HepG2 (cell line): ENCODE measurements at regions not wholly inside any gene's neighbourhood (a gene's known extent, or its start where the extent isn't known, plus 50 kb on each side); places are given as distances from the start of the nearest gene placed in this dataset.

ENCODE experiments used
- ATAC-seq: fragments of 200-7000 bp; cut with Tn5 transposase; 3 replicates; pipeline ENCODE4 v1.9.1; 2020; ENCODE audit warnings: mild to moderate bottlenecking, moderate library complexity
- BruUV-seq: library from RNA; stranded (reverse); fragments of 400-500 nt; replicated peaks from 2 replicates; lab custom pipeline; 2021; lab: Mats Ljungman, UMichigan
- CTCF ChIA-PET: fragments of 300-600 bp; formaldehyde crosslinking; extraction: SDS; loops from one replicate; lab custom pipeline; 2021; ENCODE audit warnings: low total read pairs, inconsistent platforms, low intra/inter-chr PET ratio; lab: Yijun Ruan, JAX
- POLR2A ChIA-PET: fragments of 350-600 bp; sonication (Branson Sonifier 250); formaldehyde crosslinking; loops from one replicate; lab custom pipeline; 2020; ENCODE audit warnings: antibody characterized with exemption, inconsistent platforms; lab: Yijun Ruan, JAX
- DNase-seq: peaks from one replicate; pipeline ENCODE4 v3.0.0-alpha.2; 2015; ENCODE audit warnings: low spot score
- FAIRE-seq: peaks from 3 replicates; lab custom pipeline; 2011; peaks lifted over from hg19 to GRCh38; lab: Jason Lieb, UNC
- H2AFZ ChIP-seq: one replicate; pipeline ENCODE4 v1.6.1; 2011; ENCODE audit warnings: low read length, inconsistent platforms
- H3K27ac ChIP-seq: fragments of 300-600 bp; 3 replicates; pipeline ENCODE4 v1.8.0; 2011; ENCODE audit warnings: mixed run types, mild to moderate bottlenecking, mixed read lengths, low read length, inconsistent platforms; ENCODE audit not compliant: insufficient read depth; ENCODE audit errors: extremely low read length
- H3K27me3 ChIP-seq, 2 experiments: fragments of 200-600 bp in 1 of 2; 2 replicates in 1 of 2; 3 replicates in 1 of 2; pipeline versions ENCODE4 v1.6.0 to v1.8.0; 2011; ENCODE audit warnings: low read length in 2 of 2, mild to moderate bottlenecking in 2 of 2, moderate library complexity in 2 of 2, inconsistent platforms in 1 of 2; ENCODE audit not compliant: insufficient read depth in 2 of 2, control insufficient read depth in 1 of 2
- H3K36me3 ChIP-seq, 2 experiments: fragments of 200-600 bp in 1 of 2; replicated peaks in 1 of 2; 2 replicates in 1 of 2; 3 replicates in 1 of 2; pipeline versions ENCODE4 v1.5.1 to v1.8.0; 2011; ENCODE audit warnings: low read length in 2 of 2, inconsistent platforms in 1 of 2; ENCODE audit not compliant: insufficient read depth in 2 of 2, control insufficient read depth in 1 of 2
- H3K4me1 ChIP-seq: 2 replicates; pipeline ENCODE4 v1.5.1; 2012; ENCODE audit warnings: low read length, inconsistent platforms; ENCODE audit not compliant: insufficient read depth
- H3K4me2 ChIP-seq: 2 replicates; pipeline ENCODE4 v1.6.0; 2011; ENCODE audit warnings: low read depth, low read length, inconsistent platforms
- H3K4me3 ChIP-seq, 3 experiments: fragments of 200-600 bp in 1 of 3; sonication (generic), shearing (Covaris generic) in 1 of 3; replicated peaks in 1 of 3; 2 replicates each; pipeline ENCODE4 v1.5.1; 2011 to 2016; ENCODE audit warnings: low read length in 3 of 3, inconsistent platforms in 2 of 3, low read depth in 2 of 3, mild to moderate bottlenecking in 2 of 3, control low read depth in 1 of 3, mixed read lengths in 1 of 3; ENCODE audit not compliant: insufficient read depth in 1 of 3
- H3K79me2 ChIP-seq: one replicate; pipeline ENCODE4 v1.6.1; 2011; ENCODE audit warnings: low read length, inconsistent platforms; ENCODE audit not compliant: insufficient read depth
- H3K9ac ChIP-seq: 2 replicates; pipeline ENCODE4 v1.6.0; 2011; ENCODE audit warnings: mild to moderate bottlenecking, low read depth, low read length, inconsistent platforms; ENCODE audit not compliant: insufficient read depth
- H3K9me3 ChIP-seq: 2 replicates; pipeline ENCODE4 v1.5.1; 2012; ENCODE audit warnings: mild to moderate bottlenecking, low read length
- H4K20me1 ChIP-seq: 2 replicates; pipeline ENCODE4 v1.6.0; 2011; ENCODE audit warnings: inconsistent platforms, mild to moderate bottlenecking, low read length, moderate library complexity; ENCODE audit not compliant: insufficient read depth
- EEA1 ChIP-seq: sonication (generic); formaldehyde crosslinking; IDR thresholded peaks from 2 replicates; pipeline ENCODE4 v1.5.1; 2020; ENCODE audit warnings: mild to moderate bottlenecking, missing genetic modification reagents, borderline replicate concordance
- FOXO1 ChIP-seq: sonication (generic); formaldehyde crosslinking; IDR thresholded peaks from 2 replicates; pipeline ENCODE4 v1.4.0; 2020; ENCODE audit warnings: missing genetic modification reagents
- NFRKB ChIP-seq: fragments of 450-650 bp; IDR thresholded peaks from 2 replicates; pipeline ENCODE4 v1.6.1; 2017
- SAFB2 ChIP-seq: sonication (generic); formaldehyde crosslinking; IDR thresholded peaks from 2 replicates; pipeline ENCODE4 v1.5.1; 2020; ENCODE audit warnings: missing genetic modification reagents, low read depth, mild to moderate bottlenecking, borderline replicate concordance
- SETDB1 ChIP-seq: sonication (generic); formaldehyde crosslinking; IDR thresholded peaks from 2 replicates; pipeline ENCODE4 v1.5.1; 2020; ENCODE audit warnings: missing genetic modification reagents, mild to moderate bottlenecking, borderline replicate concordance
- SIN3B ChIP-seq: fragments of 150-350 bp; IDR thresholded peaks from 2 replicates; pipeline ENCODE4 v1.6.1; 2014; ENCODE audit warnings: low read length
- SPEN ChIP-seq: sonication (generic); formaldehyde crosslinking; IDR thresholded peaks from 2 replicates; pipeline ENCODE4 v1.5.1; 2020; ENCODE audit warnings: low read depth, mild to moderate bottlenecking, missing genetic modification reagents
- ZFP36L2 ChIP-seq: sonication (generic); formaldehyde crosslinking; IDR thresholded peaks from 2 replicates; pipeline ENCODE4 v1.4.0; 2020; ENCODE audit warnings: missing genetic modification reagents
- ZNF605 ChIP-seq: sonication (generic); formaldehyde crosslinking; IDR thresholded peaks from 2 replicates; pipeline ENCODE4 v1.8.0; 2022; ENCODE audit warnings: mild to moderate bottlenecking, missing genetic modification reagents
- ZNF746 ChIP-seq: sonication (generic); formaldehyde crosslinking; IDR thresholded peaks from 2 replicates; pipeline ENCODE4 v1.8.0; 2022; ENCODE audit warnings: mild to moderate bottlenecking, missing genetic modification reagents
- WGBS: methylation state at CpG from one replicate; pipeline ENCODE4 v1.1.6; 2017; ENCODE audit warnings: low lambda C conversion rate; 5-methylcytosine and 5-hydroxymethylcytosine counted together
- in situ Hi-C: cut with HindIII; loops from 2 replicates; pipeline ENCODE4 v1.10.0; 2017; ENCODE audit warnings: low pct_unique_long_range_greater_than_20kb; ENCODE audit not compliant: extremely low pct_ligation_motif_present
- intact Hi-C: fragments of 100-400 bp; cut with micrococcal nuclease; formaldehyde crosslinking; loops from one replicate; pipeline ENCODE4 v1.10.0; 2022; ENCODE audit not compliant: unreplicated experiment
- TF ChIP-seq, protein P1 (sequence below): IDR thresholded peaks from 2 replicates; pipeline ENCODE4 v1.4.0; 2020; ENCODE audit warnings: mild to moderate bottlenecking, missing genetic modification reagents
- TF ChIP-seq, protein P2 (sequence below): sonication (generic); formaldehyde crosslinking; IDR thresholded peaks from 2 replicates; pipeline ENCODE4 v1.4.0; 2020; ENCODE audit warnings: missing genetic modification reagents
- TF ChIP-seq, protein P3 (sequence below): sonication (generic); formaldehyde crosslinking; IDR thresholded peaks from 2 replicates; pipeline ENCODE4 v1.8.0; 2022; ENCODE audit warnings: mild to moderate bottlenecking, missing genetic modification reagents; ENCODE audit not compliant: insufficient replicate concordance
- TF ChIP-seq, protein P4 (sequence below): IDR thresholded peaks from 2 replicates; pipeline ENCODE4 v1.6.1; 2012; ENCODE audit warnings: low read depth, low read length, improper control_type of control experiment
- TF ChIP-seq, protein P5 (sequence below): sonication (generic); formaldehyde crosslinking; IDR thresholded peaks from 2 replicates; pipeline ENCODE4 v1.4.0; 2020; ENCODE audit warnings: mild to moderate bottlenecking, low read depth, missing genetic modification reagents

DNA sequence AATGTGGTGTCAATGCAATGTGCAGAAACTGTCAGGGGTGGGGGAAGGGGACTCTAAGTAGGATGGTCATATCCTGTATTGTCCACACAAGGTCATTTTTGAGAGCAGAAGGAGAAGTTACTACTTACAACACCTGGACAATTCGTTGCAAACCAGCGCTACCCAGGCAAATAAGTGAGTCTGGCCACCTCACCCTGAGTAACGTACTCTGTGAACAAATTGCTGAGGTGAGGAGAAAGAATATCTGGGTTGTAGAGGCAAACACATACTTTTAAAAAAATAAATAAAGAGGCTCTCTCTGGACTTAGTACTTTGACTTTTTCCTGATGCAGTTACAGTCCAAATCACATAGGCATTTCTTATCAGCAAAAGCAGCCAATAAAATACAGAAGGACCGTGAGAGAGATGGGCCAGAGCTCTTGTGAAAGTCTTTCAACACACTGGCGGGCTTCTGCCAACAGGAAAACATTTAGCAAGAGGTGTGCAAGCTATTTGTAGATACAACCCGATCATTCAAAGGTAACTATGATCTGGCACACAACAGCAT, 268.2 kb upstream of the ID2 start:
- ATAC-seq: peak; percentile 92
- Histone ChIP-seq H3K27ac (peak overlapping the region; percentile 80), H3K27me3 (no peaks in the 10 kb centered on the region; a peak in 1 of 5 replicates), H2AFZ (no peak overlapping the region), H3K4me1 (peaks cover 72% of the 10 kb centered on the region), H3K79me2 (no peaks in the 10 kb centered on the region), H4K20me1 (no peaks in the 10 kb centered on the region), H3K4me3 (peak overlapping the region in 1 of 3 experiments; percentile 9; a peak in 1 of 6 replicates), H3K9me3 (no peaks in the 10 kb centered on the region), H3K9ac (peak overlapping the region; percentile 21; the same call in 1 of the 2 replicates), H3K36me3 (no peaks in the 10 kb centered on the region), H3K4me2 (peak overlapping the region; percentile 62)
- 2% methylated on average over 6 of the region's 6 CpGs for WGBS
- ChIA-PET POLR2A (interaction anchor here (0.6 to 1.6 kb wide), 8 partner anchors 19 to 323 kb away, joined by 3 to 15 read pairs (median 3); partner anchors contain the start of gene ID2), CTCF (no interaction called here)
- intact Hi-C loops (loop anchor here (5.0 to 10.0 kb wide), 4 partner anchors 89 to 286 kb away; partner anchors contain the start of gene ID2), in situ Hi-C loops (no loop called here)
- BruUV-seq: no TSS peak
- peak; percentile 99 for FAIRE-seq
- DNase-seq: peak; percentile 98
- no peak for TF ChIP-seq EEA1
- TF ChIP-seq ZFP36L2 (CRISPR knock-in tag): no peak
- TF ChIP-seq, protein P1, sequence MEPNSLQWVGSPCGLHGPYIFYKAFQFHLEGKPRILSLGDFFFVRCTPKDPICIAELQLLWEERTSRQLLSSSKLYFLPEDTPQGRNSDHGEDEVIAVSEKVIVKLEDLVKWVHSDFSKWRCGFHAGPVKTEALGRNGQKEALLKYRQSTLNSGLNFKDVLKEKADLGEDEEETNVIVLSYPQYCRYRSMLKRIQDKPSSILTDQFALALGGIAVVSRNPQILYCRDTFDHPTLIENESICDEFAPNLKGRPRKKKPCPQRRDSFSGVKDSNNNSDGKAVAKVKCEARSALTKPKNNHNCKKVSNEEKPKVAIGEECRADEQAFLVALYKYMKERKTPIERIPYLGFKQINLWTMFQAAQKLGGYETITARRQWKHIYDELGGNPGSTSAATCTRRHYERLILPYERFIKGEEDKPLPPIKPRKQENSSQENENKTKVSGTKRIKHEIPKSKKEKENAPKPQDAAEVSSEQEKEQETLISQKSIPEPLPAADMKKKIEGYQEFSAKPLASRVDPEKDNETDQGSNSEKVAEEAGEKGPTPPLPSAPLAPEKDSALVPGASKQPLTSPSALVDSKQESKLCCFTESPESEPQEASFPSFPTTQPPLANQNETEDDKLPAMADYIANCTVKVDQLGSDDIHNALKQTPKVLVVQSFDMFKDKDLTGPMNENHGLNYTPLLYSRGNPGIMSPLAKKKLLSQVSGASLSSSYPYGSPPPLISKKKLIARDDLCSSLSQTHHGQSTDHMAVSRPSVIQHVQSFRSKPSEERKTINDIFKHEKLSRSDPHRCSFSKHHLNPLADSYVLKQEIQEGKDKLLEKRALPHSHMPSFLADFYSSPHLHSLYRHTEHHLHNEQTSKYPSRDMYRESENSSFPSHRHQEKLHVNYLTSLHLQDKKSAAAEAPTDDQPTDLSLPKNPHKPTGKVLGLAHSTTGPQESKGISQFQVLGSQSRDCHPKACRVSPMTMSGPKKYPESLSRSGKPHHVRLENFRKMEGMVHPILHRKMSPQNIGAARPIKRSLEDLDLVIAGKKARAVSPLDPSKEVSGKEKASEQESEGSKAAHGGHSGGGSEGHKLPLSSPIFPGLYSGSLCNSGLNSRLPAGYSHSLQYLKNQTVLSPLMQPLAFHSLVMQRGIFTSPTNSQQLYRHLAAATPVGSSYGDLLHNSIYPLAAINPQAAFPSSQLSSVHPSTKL (CRISPR knock-in tag): peak; percentile 89
- no peak for TF ChIP-seq SAFB2 (CRISPR knock-in tag)
- TF ChIP-seq, protein P2, sequence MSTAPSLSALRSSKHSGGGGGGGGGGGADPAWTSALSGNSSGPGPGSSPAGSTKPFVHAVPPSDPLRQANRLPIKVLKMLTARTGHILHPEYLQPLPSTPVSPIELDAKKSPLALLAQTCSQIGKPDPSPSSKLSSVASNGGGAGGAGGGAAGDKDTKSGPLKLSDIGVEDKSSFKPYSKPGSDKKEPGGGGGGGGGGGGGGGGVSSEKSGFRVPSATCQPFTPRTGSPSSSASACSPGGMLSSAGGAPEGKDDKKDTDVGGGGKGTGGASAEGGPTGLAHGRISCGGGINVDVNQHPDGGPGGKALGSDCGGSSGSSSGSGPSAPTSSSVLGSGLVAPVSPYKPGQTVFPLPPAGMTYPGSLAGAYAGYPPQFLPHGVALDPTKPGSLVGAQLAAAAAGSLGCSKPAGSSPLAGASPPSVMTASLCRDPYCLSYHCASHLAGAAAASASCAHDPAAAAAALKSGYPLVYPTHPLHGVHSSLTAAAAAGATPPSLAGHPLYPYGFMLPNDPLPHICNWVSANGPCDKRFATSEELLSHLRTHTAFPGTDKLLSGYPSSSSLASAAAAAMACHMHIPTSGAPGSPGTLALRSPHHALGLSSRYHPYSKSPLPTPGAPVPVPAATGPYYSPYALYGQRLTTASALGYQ (CRISPR knock-in tag): no peak
- TF ChIP-seq NFRKB: no peak
- no peak for TF ChIP-seq SPEN
- TF ChIP-seq, protein P3, sequence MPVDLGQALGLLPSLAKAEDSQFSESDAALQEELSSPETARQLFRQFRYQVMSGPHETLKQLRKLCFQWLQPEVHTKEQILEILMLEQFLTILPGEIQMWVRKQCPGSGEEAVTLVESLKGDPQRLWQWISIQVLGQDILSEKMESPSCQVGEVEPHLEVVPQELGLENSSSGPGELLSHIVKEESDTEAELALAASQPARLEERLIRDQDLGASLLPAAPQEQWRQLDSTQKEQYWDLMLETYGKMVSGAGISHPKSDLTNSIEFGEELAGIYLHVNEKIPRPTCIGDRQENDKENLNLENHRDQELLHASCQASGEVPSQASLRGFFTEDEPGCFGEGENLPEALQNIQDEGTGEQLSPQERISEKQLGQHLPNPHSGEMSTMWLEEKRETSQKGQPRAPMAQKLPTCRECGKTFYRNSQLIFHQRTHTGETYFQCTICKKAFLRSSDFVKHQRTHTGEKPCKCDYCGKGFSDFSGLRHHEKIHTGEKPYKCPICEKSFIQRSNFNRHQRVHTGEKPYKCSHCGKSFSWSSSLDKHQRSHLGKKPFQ (CRISPR knock-in tag): no peak
- TF ChIP-seq SIN3B: no peak
- TF ChIP-seq, protein P4, sequence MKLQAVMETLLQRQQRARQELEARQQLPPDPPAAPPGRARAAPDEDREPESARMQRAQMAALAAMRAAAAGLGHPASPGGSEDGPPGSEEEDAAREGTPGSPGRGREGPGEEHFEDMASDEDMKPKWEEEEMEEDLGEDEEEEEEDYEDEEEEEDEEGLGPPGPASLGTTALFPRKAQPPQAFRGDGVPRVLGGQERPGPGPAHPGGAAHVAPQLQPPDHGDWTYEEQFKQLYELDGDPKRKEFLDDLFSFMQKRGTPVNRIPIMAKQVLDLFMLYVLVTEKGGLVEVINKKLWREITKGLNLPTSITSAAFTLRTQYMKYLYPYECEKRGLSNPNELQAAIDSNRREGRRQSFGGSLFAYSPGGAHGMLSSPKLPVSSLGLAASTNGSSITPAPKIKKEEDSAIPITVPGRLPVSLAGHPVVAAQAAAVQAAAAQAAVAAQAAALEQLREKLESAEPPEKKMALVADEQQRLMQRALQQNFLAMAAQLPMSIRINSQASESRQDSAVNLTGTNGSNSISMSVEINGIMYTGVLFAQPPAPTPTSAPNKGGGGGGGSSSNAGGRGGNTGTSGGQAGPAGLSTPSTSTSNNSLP: peak; percentile 93
- no peak for TF ChIP-seq ZNF746 (CRISPR knock-in tag)
- TF ChIP-seq SETDB1: no peak
- peak; percentile 68 for TF ChIP-seq ZNF605 (CRISPR knock-in tag)
- TF ChIP-seq, protein P5, sequence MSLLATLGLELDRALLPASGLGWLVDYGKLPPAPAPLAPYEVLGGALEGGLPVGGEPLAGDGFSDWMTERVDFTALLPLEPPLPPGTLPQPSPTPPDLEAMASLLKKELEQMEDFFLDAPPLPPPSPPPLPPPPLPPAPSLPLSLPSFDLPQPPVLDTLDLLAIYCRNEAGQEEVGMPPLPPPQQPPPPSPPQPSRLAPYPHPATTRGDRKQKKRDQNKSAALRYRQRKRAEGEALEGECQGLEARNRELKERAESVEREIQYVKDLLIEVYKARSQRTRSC (CRISPR knock-in tag): no peak
- peak; percentile 33; the same call in 1 of the 2 replicates for TF ChIP-seq FOXO1 (CRISPR knock-in tag)
